ENCODE measurements at regions not wholly inside any gene's neighbourhood (a gene's known extent, or its start where the extent isn't known, plus 50 kb on each side); places are given as distances from the start of the nearest gene placed in this dataset.

DNA sequence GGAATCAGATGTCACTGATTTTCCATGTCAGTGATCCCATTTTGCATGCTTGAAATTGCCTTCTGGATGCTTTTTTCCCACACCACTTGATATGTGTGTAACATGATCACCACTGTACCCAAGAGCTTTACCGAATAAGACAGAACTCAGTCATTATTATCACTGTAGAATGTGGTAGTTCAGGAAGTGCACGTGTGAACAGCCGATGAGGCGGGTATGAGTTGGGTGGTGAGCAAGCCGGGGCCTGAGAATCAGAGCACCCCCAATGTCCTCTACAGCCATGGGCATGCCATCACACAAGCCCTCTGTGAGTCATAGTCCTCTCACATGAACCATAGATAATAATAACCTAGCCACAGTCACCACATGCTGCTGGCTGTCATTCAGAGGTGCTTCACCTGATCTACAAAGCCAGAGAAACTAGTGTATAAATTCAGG is 470.8 kb downstream of the SOX2 start:
- Histone ChIP-seq H3K4me3 (ENCODE audit: low read depth, low read length, poor library complexity, severe bottlenecking) (no peak overlapping the region), H3K27me3 (ENCODE audit: insufficient read depth, low read length) (no peaks in the 10 kb centered on the region; the same call in 1 of the 2 replicates), H3K9me2 (ENCODE audit: low read depth, low read length) (no peaks in the 10 kb centered on the region), H3K4me2 (ENCODE audit: low read length) (no peak overlapping the region), H3K9me3 (ENCODE audit: low read length) (peaks cover under 1% of the 10 kb centered on the region; the same call in 1 of the 2 replicates), H3F3A (ENCODE audit: insufficient read depth, low read length) (no peaks in the 10 kb centered on the region), H3K9ac (ENCODE audit: low read length) (no peak overlapping the region), H4K20me1 (ENCODE audit: insufficient read depth, low read length) (no peaks in the 10 kb centered on the region), H2AFZ (ENCODE audit: low read length) (no peak overlapping the region), H3K36me3 (ENCODE audit: insufficient read depth, low read length) (no peaks in the 10 kb centered on the region), H3K79me2 (ENCODE audit: insufficient read depth, low read length) (no peaks in the 10 kb centered on the region), H3K4me1 (ENCODE audit: insufficient read depth, low read length, severe bottlenecking) (no peaks in the 10 kb centered on the region), H3K27ac (ENCODE audit: low read depth, low read length, poor library complexity, severe bottlenecking) (no peak overlapping the region)
- TF ChIP-seq, protein P1, sequence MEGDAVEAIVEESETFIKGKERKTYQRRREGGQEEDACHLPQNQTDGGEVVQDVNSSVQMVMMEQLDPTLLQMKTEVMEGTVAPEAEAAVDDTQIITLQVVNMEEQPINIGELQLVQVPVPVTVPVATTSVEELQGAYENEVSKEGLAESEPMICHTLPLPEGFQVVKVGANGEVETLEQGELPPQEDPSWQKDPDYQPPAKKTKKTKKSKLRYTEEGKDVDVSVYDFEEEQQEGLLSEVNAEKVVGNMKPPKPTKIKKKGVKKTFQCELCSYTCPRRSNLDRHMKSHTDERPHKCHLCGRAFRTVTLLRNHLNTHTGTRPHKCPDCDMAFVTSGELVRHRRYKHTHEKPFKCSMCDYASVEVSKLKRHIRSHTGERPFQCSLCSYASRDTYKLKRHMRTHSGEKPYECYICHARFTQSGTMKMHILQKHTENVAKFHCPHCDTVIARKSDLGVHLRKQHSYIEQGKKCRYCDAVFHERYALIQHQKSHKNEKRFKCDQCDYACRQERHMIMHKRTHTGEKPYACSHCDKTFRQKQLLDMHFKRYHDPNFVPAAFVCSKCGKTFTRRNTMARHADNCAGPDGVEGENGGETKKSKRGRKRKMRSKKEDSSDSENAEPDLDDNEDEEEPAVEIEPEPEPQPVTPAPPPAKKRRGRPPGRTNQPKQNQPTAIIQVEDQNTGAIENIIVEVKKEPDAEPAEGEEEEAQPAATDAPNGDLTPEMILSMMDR (IDR thresholded peaks at IDR 0.05; ENCODE audit: low read length) = no peak
- no peak for TF ChIP-seq EZH2 (IDR thresholded peaks at IDR 0.05; ENCODE audit: borderline replicate concordance, low read length)

DNA sequence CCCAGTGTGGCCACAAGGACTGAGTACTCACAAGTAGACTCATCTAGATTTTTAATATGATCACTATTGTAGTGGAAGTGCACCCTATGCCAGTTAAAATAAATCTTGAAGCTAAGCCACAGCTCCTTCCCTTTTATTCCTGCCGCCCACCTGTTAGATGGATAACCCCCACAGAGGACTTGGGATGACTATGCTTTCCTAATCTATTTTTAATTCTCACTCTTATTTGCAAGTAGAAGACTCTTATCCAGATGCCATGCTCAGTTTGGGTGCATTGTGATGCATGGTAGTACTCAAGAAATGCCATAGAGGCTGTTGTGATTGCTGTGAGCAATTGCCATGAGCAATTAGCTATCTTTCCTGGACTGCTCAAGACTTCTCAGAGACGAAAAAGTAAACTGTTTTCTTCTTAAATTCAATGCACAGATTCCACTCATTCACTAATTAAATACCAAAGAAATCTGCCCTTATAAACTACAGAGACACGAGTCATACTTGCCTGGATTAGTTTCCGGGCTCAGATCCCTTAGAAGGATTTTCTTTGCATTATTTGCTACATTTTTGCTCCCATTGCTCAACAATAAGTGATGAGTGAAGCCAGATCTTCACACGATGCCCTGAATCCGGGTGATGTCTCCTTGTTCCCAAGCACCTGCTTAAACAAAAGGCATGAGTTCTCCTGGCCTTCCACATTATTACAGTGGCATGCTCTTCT is 472.1 kb downstream of the SOX2 start:
- no peak overlapping the region for H3K4me2 ChIP-seq (ENCODE audit: low read length)
- no peaks in the 10 kb centered on the region for H3K4me1 ChIP-seq (ENCODE audit: insufficient read depth, low read length, severe bottlenecking)
- H3K4me3 ChIP-seq (ENCODE audit: low read depth, low read length, poor library complexity, severe bottlenecking) = no peak overlapping the region
- no peaks in the 10 kb centered on the region for H3K36me3 ChIP-seq (ENCODE audit: insufficient read depth, low read length)
- no peaks in the 10 kb centered on the region for H4K20me1 ChIP-seq (ENCODE audit: insufficient read depth, low read length)
- H3K27me3 ChIP-seq (ENCODE audit: insufficient read depth, low read length) = no peaks in the 10 kb centered on the region; the same call in 1 of the 2 replicates
- no peak overlapping the region for H2AFZ ChIP-seq (ENCODE audit: low read length)
- H3K9me2 ChIP-seq (ENCODE audit: low read depth, low read length) = no peaks in the 10 kb centered on the region
- no peaks in the 10 kb centered on the region for H3K79me2 ChIP-seq (ENCODE audit: insufficient read depth, low read length)
- no peaks in the 10 kb centered on the region for H3F3A ChIP-seq (ENCODE audit: insufficient read depth, low read length)
- peaks cover 3% of the 10 kb centered on the region; the same call in 1 of the 2 replicates for H3K9me3 ChIP-seq (ENCODE audit: low read length)
- no peak overlapping the region for H3K9ac ChIP-seq (ENCODE audit: low read length)
- TF ChIP-seq, protein P1 (IDR thresholded peaks at IDR 0.05; ENCODE audit: low read length) = no peak
- no peak for TF ChIP-seq EZH2 (IDR thresholded peaks at IDR 0.05; ENCODE audit: borderline replicate concordance, low read length)
- no peak overlapping the region for H3K27ac ChIP-seq (ENCODE audit: low read depth, low read length, poor library complexity, severe bottlenecking)

DNA sequence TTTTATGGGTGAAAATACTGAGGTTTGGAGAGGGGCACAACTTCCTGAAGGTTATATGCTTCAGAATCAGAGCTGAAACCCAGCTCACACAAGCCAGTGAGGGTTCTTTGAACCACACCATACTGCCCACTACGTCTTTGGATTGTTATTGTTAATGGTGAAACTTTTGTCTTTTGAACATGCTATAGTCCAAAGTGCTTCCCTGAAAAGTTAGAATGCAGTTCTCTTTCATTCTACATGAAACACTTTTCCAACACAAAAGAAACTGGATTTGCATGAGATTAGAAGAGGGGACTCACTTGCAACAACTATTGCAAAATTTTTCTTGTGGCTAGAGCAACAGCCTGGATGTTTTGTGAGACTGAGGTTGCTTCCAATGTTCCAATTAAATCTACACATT is 473.6 kb downstream of the SOX2 start:
- Histone ChIP-seq H4K20me1 (ENCODE audit: insufficient read depth, low read length) (no peaks in the 10 kb centered on the region), H3K27me3 (ENCODE audit: insufficient read depth, low read length) (no peaks in the 10 kb centered on the region; the same call in 1 of the 2 replicates), H3K4me3 (ENCODE audit: low read depth, low read length, poor library complexity, severe bottlenecking) (no peak overlapping the region), H3K36me3 (ENCODE audit: insufficient read depth, low read length) (no peaks in the 10 kb centered on the region), H3K27ac (ENCODE audit: low read depth, low read length, poor library complexity, severe bottlenecking) (no peak overlapping the region), H3K9ac (ENCODE audit: low read length) (no peak overlapping the region), H2AFZ (ENCODE audit: low read length) (no peak overlapping the region), H3K4me2 (ENCODE audit: low read length) (no peak overlapping the region), H3K9me3 (ENCODE audit: low read length) (peaks cover 3% of the 10 kb centered on the region; the same call in 1 of the 2 replicates), H3K9me2 (ENCODE audit: low read depth, low read length) (no peaks in the 10 kb centered on the region; the same call in 1 of the 2 replicates), H3K79me2 (ENCODE audit: insufficient read depth, low read length) (no peaks in the 10 kb centered on the region), H3F3A (ENCODE audit: insufficient read depth, low read length) (no peaks in the 10 kb centered on the region), H3K4me1 (ENCODE audit: insufficient read depth, low read length, severe bottlenecking) (no peaks in the 10 kb centered on the region)
- TF ChIP-seq EZH2 (IDR thresholded peaks at IDR 0.05; ENCODE audit: borderline replicate concordance, low read length) = no peak
- TF ChIP-seq, protein P1 (IDR thresholded peaks at IDR 0.05; ENCODE audit: low read length) = no peak

Data from OCI-LY1 (cell line).